PC-3 (cell line): ENCODE measurements at regions not wholly inside any gene's neighbourhood (a gene's known extent, or its start where the extent isn't known, plus 50 kb on each side); places are given as distances from the start of the nearest gene placed in this dataset.

Experiments used
- EZH2 ChIP-seq: fragments of 300-600 bp; sonication (generic); IDR thresholded peaks from one replicate; pipeline ENCODE4 v1.6.1; 2017; ENCODE audit warnings: antibody characterized with exemption, mild to moderate bottlenecking, low read length; ENCODE audit not compliant: unreplicated experiment
- EZH2phosphoT487 ChIP-seq: fragments of 300-600 bp; sonication (generic); IDR thresholded peaks from 2 replicates; pipeline ENCODE4 v1.6.1; 2018; ENCODE audit warnings: mild to moderate bottlenecking, antibody characterized with exemption, low read length, borderline replicate concordance
- TF ChIP-seq, protein P1 (sequence below): fragments of 300-600 bp; sonication (generic); conservative IDR thresholded peaks from 2 replicates; pipeline ENCODE4 v1.5.1; 2017; ENCODE audit warnings: antibody characterized with exemption, low read depth, mild to moderate bottlenecking, low read length

DNA sequence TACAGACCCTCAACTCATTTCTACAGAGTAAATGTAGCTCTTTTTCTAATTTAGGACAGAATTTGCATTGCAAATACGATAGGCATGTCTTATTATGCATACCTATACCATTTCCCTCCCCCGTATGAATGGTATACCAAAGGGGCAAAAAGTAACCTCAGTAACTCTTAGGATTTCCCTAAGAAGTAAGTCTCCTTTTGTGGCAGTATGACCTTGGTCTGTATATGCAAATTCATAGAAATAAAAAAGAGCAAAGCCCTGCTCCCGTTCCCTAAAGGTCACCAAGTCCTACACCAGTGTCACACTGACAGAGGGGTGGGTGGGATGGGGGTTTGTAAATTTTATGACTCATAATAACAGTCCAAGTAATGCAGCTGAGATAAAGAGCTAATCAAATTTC, 365.8 kb upstream of the CCDC196 start:
- TF ChIP-seq, protein P1, sequence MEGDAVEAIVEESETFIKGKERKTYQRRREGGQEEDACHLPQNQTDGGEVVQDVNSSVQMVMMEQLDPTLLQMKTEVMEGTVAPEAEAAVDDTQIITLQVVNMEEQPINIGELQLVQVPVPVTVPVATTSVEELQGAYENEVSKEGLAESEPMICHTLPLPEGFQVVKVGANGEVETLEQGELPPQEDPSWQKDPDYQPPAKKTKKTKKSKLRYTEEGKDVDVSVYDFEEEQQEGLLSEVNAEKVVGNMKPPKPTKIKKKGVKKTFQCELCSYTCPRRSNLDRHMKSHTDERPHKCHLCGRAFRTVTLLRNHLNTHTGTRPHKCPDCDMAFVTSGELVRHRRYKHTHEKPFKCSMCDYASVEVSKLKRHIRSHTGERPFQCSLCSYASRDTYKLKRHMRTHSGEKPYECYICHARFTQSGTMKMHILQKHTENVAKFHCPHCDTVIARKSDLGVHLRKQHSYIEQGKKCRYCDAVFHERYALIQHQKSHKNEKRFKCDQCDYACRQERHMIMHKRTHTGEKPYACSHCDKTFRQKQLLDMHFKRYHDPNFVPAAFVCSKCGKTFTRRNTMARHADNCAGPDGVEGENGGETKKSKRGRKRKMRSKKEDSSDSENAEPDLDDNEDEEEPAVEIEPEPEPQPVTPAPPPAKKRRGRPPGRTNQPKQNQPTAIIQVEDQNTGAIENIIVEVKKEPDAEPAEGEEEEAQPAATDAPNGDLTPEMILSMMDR: no peak
- TF ChIP-seq EZH2phosphoT487: no peak
- TF ChIP-seq EZH2: no peak
